ENCODE measurements at regions not wholly inside any gene's neighbourhood (a gene's known extent, or its start where the extent isn't known, plus 50 kb on each side); places are given as distances from the start of the nearest gene placed in this dataset.
"Not testable (repeated sequence)": the region's sequence is repeated elsewhere in the genome, so short reads cannot be mapped to it uniquely, and the experiment has no call there.

DNA sequence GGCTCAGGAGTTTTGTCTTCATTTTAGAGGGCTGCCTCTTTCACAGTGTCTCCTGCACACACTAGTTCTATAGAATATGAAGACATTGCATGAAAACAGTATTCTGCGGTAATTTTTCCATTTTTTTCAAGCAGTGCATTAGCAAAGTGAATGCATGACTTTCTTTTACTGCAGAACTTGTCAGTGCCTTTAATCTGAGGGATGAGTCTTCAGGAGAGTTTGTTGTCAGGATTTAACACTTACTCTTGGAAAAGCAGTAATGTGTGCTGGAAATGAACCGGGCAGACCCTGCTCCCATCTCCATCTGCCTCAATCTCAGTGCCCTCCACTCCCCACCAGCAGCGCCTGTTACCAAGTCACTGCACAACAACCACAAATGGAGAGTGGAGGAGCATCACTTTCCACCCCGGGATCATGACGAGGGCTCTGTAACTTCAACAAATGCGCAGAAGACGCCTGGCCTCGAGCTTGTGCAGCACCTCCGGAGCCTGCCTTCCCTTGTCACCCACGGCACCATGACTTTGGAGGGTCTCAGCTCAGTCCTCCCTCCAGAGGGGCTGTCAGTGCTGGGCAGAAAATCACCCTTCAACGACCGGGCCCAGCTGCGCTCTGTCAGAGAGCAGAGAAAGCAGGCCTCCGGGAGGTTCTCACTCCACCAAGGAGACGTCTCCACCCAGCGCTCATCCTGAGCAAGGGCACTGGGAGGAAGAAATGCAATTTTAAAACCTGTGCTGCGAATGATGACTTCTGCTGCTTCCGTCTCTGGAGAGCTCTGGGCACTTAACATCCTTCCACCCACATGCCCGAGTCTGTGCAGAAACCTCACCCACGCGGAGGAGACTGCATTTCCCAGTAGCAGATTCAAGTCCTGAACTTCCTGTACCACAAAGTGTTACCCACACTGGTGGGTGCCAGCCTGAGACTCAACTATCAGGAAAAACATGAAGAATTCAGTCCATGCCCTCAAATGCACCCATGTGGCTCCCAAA, 255.7 kb downstream of the ADGRD1 start:
- Mint-ChIP-seq H3K4me1 (peaks cover 33% of the 10 kb centered on the region), H3K9me3 (peaks cover 13% of the 10 kb centered on the region in 2 donors), H3K27ac (no peak overlapping the region), H3K4me3 (peak overlapping the region; percentile 56 to 63), H3K27me3 (peaks cover 7% of the 10 kb centered on the region)
- DNase-seq (no peak), ATAC-seq (no peak)

DNA sequence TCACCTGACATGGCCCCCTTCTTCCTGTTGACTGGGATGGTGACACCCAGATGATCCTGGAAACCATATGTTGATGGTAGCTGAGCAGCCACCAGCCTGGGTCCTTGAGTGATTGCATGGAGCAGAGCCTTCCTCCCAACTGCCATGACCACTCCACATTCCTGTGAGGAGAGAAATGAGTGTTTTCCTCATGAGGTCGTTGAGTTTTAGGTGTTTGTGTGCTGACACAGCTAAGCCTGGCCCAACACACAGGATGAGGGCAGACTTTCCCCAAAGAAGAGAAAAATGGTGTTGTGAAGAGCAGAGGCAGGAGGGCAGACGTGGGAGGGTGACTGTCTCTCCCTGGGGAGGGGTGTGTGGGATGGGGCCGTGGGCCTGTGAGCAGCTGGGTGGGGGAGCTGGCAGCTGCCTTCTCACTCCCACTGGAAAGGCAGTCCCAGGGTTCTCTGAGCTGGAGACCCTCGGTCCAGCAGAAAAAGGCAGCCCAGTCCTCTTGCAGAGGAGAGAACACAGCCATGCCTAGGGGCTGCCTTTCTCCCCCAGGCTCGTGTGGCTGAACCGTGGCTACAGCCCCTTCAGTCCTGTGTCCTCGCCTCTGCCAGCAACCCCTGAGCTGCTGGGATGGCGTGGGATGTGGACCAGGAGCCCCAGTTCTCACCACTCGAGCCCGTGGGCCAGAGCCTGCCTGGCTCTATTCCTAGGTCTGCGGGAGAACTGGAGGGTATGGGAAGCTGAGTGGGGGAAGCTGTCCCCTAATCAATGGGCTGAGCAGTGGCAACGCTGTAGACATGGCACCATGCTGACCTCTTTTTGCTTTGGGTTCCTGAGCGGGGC, 257.0 kb downstream of the ADGRD1 start:
- peaks cover 33% of the 10 kb centered on the region for H3K4me1 Mint-ChIP-seq
- peak overlapping the region in 1 of 2 donors; percentile 46 for H3K27ac Mint-ChIP-seq
- H3K27me3 Mint-ChIP-seq: peaks cover 8% of the 10 kb centered on the region
- H3K9me3 Mint-ChIP-seq: peaks cover 13% of the 10 kb centered on the region in 2 donors
- no peak for DNase-seq
- ATAC-seq: peak; percentile 27
- H3K4me3 Mint-ChIP-seq: peak overlapping the region; percentile 37 to 48

DNA sequence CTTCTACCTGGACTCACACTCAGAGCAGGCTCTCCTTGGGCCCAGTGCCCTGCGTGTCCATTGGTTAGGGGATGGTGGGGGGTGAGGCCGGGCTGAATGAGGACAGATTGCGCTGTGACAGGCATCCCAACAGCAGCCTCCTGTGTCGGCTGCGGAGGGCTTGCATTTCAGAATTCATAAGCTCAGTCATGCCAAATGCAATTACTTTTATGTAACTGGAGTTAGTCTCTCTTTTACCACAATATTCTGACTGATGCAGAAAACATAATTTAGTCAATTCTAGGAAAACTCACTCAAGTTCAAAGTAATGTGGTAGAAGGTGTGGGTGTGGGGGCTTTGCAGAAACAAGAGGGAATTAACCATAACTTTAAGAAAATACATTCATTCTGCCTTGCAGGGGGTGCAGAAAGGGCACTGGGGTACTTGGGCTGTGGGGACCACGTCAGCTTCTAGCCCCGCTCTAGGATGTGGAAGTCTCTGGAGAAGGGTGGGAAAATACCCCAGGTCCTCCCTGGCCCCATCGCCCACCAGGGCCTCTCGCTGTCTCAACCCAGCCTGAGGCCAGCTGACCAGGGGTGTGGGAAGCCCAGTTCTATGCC, 257.7 kb downstream of the ADGRD1 start:
- Mint-ChIP-seq H3K4me3 (peak overlapping the region; percentile 13 to 48), H3K4me1 (peaks cover 39% of the 10 kb centered on the region), H3K27ac (peak overlapping the region in 1 of 2 donors; percentile 54), H3K9me3 (peaks cover 13% of the 10 kb centered on the region in 2 donors), H3K27me3 (peaks cover 15% of the 10 kb centered on the region)
- DNase-seq (no peak), ATAC-seq (peak; percentile 65)

DNA sequence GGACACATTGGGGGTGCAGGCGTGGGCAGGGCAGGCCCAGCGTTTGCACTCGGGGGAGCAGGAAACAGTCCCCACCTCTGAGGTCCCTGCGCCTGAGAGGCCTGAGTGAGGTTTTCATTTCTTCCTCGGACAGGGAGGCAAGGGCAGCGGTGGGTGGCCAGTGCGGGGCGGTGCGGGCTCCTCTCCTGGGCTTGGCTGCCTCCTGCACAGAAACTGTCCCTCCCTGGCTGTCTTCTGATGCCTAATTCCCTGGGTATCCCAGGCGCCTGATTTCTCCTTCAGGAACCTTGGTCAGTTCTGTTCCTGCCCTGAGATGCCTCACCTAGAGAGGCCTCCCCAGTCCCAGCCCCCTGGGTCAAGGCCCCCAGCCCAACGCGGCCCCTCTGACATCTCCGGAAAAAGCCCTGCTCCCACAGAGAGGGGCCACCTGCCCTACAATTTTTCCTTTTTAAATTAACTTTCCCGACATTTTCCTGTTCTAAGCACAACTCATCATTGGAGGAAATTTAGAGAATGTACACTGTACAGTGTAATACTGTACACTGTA, 260.3 kb downstream of the ADGRD1 start:
- H3K9me3 Mint-ChIP-seq: peaks cover 13% of the 10 kb centered on the region in 2 donors
- no peak for ATAC-seq
- no peak for DNase-seq
- peaks cover 41% of the 10 kb centered on the region for H3K27me3 Mint-ChIP-seq
- H3K27ac Mint-ChIP-seq: no peak overlapping the region
- H3K4me3 Mint-ChIP-seq: no peak overlapping the region
- H3K4me1 Mint-ChIP-seq: peaks cover 50% of the 10 kb centered on the region

DNA sequence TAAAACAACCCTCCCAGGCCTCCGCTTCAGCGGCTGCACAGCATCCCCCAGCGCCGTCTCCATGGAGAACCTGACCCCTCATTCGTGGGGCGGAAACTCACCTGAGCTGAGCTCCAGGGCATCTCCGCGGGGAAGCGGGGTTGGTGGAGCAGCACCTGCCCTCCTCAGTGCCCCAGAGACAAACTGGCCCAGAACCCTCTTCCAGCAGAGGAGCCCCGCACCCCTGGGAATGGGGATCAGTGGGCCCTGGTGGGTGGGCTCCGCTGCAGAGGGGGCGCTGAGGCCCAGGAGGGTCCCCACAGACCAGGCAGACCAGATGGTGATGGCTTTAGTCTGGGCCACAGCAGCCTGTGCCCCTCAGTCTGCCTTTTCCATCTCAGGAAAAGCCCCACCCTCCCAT, 261.2 kb downstream of the ADGRD1 start:
- ATAC-seq, DNase-seq, H3K27ac Mint-ChIP-seq, H3K4me3 Mint-ChIP-seq: not testable (repeated sequence)
- Mint-ChIP-seq H3K27me3 (peaks cover 50% of the 10 kb centered on the region), H3K9me3 (peaks cover 13% of the 10 kb centered on the region in 2 donors), H3K4me1 (peaks cover 41% of the 10 kb centered on the region)

DNA sequence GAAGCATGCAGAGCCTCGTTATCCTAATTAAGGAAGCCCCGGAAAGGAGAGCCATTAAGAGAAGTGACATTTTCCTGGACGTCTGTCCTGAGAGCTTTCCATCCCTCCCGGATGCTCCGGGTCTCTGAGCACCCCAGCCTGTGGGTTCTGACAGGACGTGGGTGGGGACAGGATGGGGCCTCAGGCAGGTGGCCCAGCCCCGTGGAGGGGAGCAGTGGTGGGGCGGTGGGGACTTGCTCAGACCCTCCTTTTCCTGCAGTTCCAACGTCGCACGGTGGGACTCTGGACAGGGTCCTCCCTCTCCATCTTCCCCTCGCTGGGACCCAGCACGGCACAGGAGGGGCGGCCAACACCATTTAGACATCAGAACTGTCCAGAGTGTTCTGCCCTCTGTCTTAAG, 262.9 kb downstream of the ADGRD1 start:
- ATAC-seq, H3K27ac Mint-ChIP-seq, DNase-seq: not testable (repeated sequence)
- peaks cover 24% of the 10 kb centered on the region for H3K4me1 Mint-ChIP-seq
- peaks cover 63% of the 10 kb centered on the region for H3K27me3 Mint-ChIP-seq
- peaks cover 13% of the 10 kb centered on the region in 2 donors for H3K9me3 Mint-ChIP-seq
- H3K4me3 Mint-ChIP-seq: peak overlapping the region in 1 of 2 donors; percentile 48

DNA sequence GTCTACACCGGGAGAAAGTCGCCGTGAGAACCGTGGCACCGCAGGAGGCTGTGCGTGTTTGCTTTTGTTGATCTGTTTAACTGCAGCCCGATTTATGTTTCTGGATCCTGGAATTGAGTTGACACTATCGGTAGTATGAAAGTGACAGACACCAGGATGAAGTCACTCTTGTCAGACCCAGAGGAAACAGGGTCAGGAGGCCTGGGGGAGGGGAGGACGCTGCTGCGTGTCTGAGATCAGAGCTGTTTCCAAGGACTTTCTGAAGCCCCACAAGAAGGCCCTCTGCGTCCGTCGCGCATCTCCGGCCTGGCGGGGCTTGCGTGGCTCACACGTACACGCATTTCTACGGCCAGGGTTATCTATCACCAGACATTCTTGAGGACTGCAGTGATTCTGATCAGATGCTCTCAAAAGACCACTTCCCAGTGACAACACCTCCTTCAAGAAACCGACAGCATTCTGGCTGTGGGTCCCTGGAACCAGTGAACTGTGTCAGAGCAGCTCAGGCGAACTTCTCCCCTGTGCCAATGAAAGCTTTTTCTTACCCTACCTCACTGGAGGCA, 263.4 kb downstream of the ADGRD1 start:
- Mint-ChIP-seq H3K4me1 (peaks cover 22% of the 10 kb centered on the region), H3K4me3 (peak overlapping the region in 1 of 2 donors; percentile 12), H3K27ac (no peak overlapping the region), H3K9me3 (peaks cover 13% of the 10 kb centered on the region in 2 donors), H3K27me3 (peaks cover 63% of the 10 kb centered on the region)
- DNase-seq (no peak), ATAC-seq (no peak)

DNA sequence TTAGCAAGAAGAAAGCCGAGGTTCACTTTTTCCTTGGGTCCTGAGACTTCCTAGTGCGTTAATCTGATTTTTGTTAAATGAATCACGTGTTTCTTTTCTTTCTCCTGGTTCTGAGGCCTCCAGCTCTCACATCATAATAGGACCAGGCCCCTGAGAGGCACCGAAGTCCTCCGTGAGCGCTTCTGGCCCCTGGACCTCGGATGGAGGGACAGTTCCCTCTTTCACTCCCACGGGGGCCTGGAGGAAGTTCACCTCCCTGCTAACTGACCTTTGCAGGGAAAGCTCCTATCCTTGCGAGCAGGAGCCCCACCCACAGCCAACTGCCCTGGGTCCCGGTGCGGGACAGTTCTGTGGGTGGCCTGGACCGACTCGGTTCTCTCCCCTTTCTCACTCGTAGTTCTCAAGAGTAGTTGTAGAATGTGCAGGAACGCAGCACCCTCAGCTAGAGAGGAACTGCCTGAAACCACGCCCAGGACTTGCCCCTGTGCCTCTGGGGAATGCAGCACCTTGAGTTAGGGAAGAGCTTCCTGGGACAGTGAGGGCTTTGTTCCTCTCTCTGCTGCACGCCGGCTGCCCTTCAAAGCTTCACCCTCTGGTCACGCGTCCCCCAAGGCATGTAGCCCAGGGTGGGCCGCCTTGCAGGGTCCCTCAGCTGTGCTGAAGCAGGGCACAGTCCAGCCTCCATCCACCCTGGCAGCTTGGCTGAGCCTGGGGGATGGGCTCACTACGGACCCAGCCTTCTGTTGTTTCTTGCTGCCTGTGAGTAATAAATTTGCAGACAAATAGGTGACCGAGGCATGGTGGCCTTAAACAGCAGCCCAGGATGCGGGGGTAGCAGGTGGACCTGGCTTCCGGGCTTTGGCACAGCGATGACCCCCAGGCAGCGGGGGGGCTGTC, 264.6 kb downstream of the ADGRD1 start:
- Mint-ChIP-seq H3K27ac (no peak overlapping the region), H3K4me1 (peaks cover 32% of the 10 kb centered on the region), H3K27me3 (peaks cover 60% of the 10 kb centered on the region), H3K4me3 (no peak overlapping the region), H3K9me3 (peaks cover 4 to 6% of the 10 kb centered on the region in 2 donors)
- DNase-seq (no peak), ATAC-seq (no peak)

DNA sequence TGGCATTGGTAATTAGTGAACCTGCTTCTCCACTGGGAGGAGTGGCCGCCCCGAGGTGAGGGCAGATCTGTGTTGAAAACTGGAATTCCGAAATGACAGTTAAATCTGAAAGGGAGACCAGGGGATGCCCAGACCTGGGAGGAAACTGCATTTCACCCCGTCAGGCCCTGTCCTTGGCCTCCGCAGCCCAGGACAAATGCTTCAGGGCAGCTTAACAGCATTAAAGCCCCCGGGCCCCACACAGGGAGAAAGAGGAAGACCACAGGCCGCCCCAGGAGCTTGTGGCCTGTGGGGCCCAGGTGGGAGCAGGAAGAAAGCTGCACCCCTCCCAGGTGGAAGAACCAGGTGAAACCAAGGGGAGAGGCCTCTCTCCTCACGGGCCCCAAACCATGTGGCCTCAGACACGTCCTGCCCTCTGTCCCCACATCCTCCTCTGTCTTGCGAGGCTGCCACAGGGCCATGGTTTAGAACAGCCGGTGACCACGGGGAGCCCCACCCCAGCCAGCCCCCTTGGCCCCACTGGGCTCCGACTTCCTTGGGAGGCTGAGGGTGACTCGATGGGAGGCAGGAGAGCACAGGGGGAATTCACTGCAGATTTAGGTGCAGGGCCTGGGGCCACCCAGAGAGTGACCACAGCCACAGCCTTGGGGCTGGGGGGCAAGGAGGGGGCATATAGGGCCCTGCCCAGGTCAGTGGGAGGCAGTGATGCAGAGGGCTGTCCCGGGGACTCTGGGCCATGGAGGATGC, 265.4 kb downstream of the ADGRD1 start:
- DNase-seq: no peak
- H3K27me3 Mint-ChIP-seq: peaks cover 68% of the 10 kb centered on the region
- no peak overlapping the region for H3K27ac Mint-ChIP-seq

DNA sequence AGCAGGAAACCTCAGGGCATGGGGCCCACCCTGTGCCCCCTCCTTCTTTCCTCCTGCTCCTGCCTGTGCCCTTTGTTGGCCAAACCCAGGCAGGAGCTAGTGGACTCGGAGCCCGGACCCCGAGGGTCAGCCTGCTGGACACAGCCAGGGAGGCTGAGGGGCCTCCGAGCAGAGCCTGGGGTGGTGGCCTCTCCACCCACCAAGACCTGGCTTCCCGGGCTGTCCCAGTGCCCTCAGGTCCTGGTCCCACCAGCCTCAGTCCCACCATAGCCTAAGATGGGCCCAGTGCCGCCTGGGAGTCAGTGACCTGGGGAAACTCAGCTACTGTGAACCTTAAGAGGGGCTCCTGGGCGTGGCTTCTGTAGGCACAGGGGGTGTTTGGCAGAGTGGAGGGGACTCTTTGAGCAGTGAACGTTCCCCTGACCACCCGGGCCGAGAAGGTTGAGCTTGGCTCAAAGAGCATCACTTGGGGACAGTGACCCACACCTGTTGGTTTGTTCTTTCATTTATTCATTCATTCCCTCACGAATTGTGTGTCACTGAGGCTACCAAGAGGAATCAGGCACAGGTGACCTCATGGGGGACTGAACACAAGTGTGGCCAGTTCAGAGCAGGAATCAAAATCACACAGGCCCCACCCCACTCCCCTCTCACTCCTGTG, 266.1 kb downstream of the ADGRD1 start:
- ATAC-seq: no peak
- H3K4me1 Mint-ChIP-seq: peaks cover 32% of the 10 kb centered on the region
- no peaks in the 10 kb centered on the region for H3K9me3 Mint-ChIP-seq
- H3K27me3 Mint-ChIP-seq: peaks cover 68% of the 10 kb centered on the region
- no peak for DNase-seq
- H3K27ac Mint-ChIP-seq: peak overlapping the region in 1 of 2 donors; percentile 85
- H3K4me3 Mint-ChIP-seq: no peak overlapping the region

More for the DNA sequence above, 265.4 kb downstream of the ADGRD1 start:
- Mint-ChIP-seq H3K4me3 (no peak overlapping the region), H3K9me3 (no peaks in the 10 kb centered on the region), H3K4me1 (peaks cover 32% of the 10 kb centered on the region)
- no peak for ATAC-seq

DNA sequence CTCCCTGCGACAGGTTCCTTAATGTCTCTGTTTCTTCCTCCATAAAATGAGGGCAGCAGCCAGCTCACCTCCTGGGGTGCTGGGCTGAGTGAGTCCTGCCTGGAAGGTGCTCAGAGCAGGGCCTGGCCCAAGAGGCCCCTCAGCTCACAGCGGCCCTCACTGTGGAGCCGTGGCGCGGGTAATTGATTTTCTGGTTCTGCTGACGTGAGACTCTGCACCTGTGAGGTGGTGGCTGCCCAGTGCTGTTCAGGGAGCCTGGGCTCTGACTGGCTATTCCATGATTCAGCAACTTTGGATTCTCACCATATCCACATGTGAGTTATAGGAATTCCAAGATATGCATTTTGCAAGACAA, 266.6 kb downstream of the ADGRD1 start:
- ATAC-seq: no peak
- Mint-ChIP-seq H3K9me3 (no peaks in the 10 kb centered on the region), H3K27me3 (peaks cover 68% of the 10 kb centered on the region), H3K4me1 (peaks cover 32% of the 10 kb centered on the region), H3K27ac (peak overlapping the region in 1 of 2 donors; percentile 85), H3K4me3 (no peak overlapping the region)
- no peak for DNase-seq

DNA sequence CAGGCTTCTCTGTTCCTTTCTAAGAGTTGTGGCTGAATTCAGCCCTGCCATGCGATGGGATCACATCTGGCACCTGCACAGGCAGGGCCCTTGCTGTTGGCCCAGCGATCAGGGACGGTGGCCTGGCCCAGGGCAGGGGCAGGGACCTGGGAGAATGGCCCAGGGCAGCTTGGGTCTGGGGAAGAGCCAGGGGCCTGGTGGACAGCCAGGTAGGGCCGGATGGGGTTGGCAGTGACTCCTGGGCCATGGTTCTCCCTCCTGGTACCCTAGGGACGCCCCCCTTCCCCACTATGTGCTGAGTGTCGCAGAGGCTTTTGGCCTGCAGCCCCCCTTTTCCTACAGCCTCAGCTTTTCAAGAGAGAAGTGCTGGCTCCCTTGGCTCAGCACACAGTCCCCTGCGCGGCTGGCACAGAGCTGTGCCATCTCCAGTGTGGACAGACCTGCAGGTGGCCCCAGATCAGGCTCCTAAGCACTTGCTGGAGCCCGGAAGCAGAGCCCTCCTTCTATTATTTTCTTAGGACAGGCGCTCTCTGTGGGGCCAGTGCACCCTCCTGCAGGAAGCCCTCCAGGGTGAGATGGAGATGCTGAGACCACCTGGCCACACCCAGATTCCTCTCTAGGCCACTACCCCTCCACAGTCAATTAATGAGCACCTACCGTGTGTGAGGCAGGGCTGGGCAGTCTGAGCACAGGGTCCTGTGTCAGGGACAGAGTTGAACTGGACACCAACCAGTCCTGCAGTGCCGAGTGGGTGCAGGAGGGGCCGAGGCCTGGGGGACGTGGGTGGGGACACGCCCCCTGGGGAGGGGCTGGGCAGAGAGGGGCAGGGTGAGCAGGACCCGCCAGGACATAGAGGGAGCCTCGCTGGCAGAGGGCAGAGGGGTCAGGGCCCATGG, 267.6 kb downstream of the ADGRD1 start:
- DNase-seq: no peak
- peak; percentile 5 for ATAC-seq
- peak overlapping the region in 1 of 2 donors; percentile 59 for H3K27ac Mint-ChIP-seq
- peaks cover 27% of the 10 kb centered on the region for H3K4me1 Mint-ChIP-seq
- H3K27me3 Mint-ChIP-seq: peaks cover 61% of the 10 kb centered on the region
- no peaks in the 10 kb centered on the region for H3K9me3 Mint-ChIP-seq
- H3K4me3 Mint-ChIP-seq: no peak overlapping the region
